ENCODE measurements at regions not wholly inside any gene's neighbourhood (a gene's known extent, or its start where the extent isn't known, plus 50 kb on each side); places are given as distances from the start of the nearest gene placed in this dataset.

DNA sequence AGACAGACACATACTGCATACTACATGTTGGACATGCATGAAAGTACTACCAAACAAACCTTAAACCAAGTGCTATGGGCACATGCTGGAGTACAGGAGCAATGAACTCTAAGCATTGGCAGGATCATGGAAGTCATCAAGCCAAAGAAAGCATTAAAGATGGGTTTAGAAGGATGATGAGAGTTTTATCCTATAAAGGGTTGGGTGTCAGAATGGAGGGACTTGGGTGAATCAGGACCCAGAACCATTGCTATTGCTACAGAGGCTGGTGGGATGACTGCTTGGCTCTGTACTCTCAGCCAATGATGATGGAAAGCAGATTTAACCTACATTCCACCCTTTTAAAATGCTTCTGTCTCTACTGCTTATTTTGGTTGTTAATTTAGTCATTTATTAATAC, 233.9 kb upstream of the EDA2R start:
- TF ChIP-seq RAD21 (IDR thresholded peaks at IDR 0.05; ENCODE audit: low read length) (no peak), RFX5 (IDR thresholded peaks at IDR 0.05; ENCODE audit: low read depth, low read length) (no peak), MAFK (IDR thresholded peaks at IDR 0.05; ENCODE audit: low read depth, low read length) (no peak), POLR2A (IDR thresholded peaks at IDR 0.05; ENCODE audit: low read depth, low read length) (no peak), CEBPB (IDR thresholded peaks at IDR 0.05; ENCODE audit: low read depth, low read length) (no peak), RCOR1 (IDR thresholded peaks at IDR 0.05; ENCODE audit: insufficient replicate concordance, low read length) (no peak), BHLHE40 (IDR thresholded peaks at IDR 0.05; ENCODE audit: low read depth, low read length) (no peak), MXI1 (IDR thresholded peaks at IDR 0.05; ENCODE audit: borderline replicate concordance, low read depth, low read length) (no peak), FOS (IDR thresholded peaks at IDR 0.05; ENCODE audit: low read depth, low read length) (no peak), NFE2L2 (IDR thresholded peaks at IDR 0.05; ENCODE audit: low read depth, low read length) (no peak)
- TF ChIP-seq, protein P1, sequence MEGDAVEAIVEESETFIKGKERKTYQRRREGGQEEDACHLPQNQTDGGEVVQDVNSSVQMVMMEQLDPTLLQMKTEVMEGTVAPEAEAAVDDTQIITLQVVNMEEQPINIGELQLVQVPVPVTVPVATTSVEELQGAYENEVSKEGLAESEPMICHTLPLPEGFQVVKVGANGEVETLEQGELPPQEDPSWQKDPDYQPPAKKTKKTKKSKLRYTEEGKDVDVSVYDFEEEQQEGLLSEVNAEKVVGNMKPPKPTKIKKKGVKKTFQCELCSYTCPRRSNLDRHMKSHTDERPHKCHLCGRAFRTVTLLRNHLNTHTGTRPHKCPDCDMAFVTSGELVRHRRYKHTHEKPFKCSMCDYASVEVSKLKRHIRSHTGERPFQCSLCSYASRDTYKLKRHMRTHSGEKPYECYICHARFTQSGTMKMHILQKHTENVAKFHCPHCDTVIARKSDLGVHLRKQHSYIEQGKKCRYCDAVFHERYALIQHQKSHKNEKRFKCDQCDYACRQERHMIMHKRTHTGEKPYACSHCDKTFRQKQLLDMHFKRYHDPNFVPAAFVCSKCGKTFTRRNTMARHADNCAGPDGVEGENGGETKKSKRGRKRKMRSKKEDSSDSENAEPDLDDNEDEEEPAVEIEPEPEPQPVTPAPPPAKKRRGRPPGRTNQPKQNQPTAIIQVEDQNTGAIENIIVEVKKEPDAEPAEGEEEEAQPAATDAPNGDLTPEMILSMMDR (conservative IDR thresholded peaks at IDR 0.05; ENCODE audit: low read depth, low read length): no peak
- TF ChIP-seq, protein P2, sequence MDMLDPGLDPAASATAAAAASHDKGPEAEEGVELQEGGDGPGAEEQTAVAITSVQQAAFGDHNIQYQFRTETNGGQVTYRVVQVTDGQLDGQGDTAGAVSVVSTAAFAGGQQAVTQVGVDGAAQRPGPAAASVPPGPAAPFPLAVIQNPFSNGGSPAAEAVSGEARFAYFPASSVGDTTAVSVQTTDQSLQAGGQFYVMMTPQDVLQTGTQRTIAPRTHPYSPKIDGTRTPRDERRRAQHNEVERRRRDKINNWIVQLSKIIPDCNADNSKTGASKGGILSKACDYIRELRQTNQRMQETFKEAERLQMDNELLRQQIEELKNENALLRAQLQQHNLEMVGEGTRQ (IDR thresholded peaks at IDR 0.05; ENCODE audit: low read depth, low read length): no peak
- TF ChIP-seq, protein P3, sequence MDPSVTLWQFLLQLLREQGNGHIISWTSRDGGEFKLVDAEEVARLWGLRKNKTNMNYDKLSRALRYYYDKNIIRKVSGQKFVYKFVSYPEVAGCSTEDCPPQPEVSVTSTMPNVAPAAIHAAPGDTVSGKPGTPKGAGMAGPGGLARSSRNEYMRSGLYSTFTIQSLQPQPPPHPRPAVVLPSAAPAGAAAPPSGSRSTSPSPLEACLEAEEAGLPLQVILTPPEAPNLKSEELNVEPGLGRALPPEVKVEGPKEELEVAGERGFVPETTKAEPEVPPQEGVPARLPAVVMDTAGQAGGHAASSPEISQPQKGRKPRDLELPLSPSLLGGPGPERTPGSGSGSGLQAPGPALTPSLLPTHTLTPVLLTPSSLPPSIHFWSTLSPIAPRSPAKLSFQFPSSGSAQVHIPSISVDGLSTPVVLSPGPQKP (IDR thresholded peaks at IDR 0.05; ENCODE audit: borderline replicate concordance, low read depth, low read length): no peak
